CD4-positive, alpha-beta memory T cell (primary cell): ENCODE measurements at regions not wholly inside any gene's neighbourhood (a gene's known extent, or its start where the extent isn't known, plus 50 kb on each side); places are given as distances from the start of the nearest gene placed in this dataset.
"Not testable (repeated sequence)": the region's sequence is repeated elsewhere in the genome, so short reads cannot be mapped to it uniquely, and the experiment has no call there.

Source experiments
- CTCF ChIA-PET: fragments of 350-600 bp; sonication (Branson Sonifier 250); formaldehyde crosslinking; loops from one replicate; lab custom pipeline; 2021; ENCODE audit warnings: inconsistent platforms; ENCODE audit not compliant: partially characterized antibody; lab: Charles Lee
- POLR2A ChIA-PET: fragments of 350-600 bp; sonication (Branson Sonifier 250); formaldehyde crosslinking; loops from one replicate; lab custom pipeline; 2021; ENCODE audit not compliant: partially characterized antibody; lab: Charles Lee
- DNase-seq, 5 donors: peaks; one replicate each; pipeline versions ENCODE4 v3.0.0 to v3.0.0-alpha.2; 2020 to 2022; ENCODE audit warnings: mixed read lengths in 1 of 5
- H3K27ac ChIP-seq: one replicate; pipeline ENCODE4 v1.7.0; 2013; ENCODE audit warnings: low read depth, low read length
- H3K27me3 ChIP-seq: 2 replicates; pipeline ENCODE4 v1.7.0; 2013; ENCODE audit warnings: mild to moderate bottlenecking, low read length, moderate library complexity; ENCODE audit not compliant: insufficient read depth
- H3K36me3 ChIP-seq: 2 replicates; pipeline ENCODE4 v1.7.0; 2013; ENCODE audit warnings: mild to moderate bottlenecking, low read length, moderate library complexity; ENCODE audit not compliant: insufficient read depth
- H3K4me1 ChIP-seq: 2 replicates; pipeline ENCODE4 v1.7.0; 2013; ENCODE audit warnings: mild to moderate bottlenecking, low read length, moderate library complexity; ENCODE audit not compliant: insufficient read depth
- H3K4me3 ChIP-seq, 2 donors: one replicate each; pipeline ENCODE4 v1.7.0; 2013; ENCODE audit warnings: low read length in 2 of 2, mild to moderate bottlenecking in 1 of 2
- H3K9me3 ChIP-seq, 2 donors: one replicate each; pipeline ENCODE4 v1.7.0; 2013; ENCODE audit warnings: low read length in 2 of 2, control low read depth in 1 of 2; ENCODE audit not compliant: control insufficient read depth in 1 of 2
- H3K27ac Mint-ChIP-seq, 7 donors: one replicate each; pipeline ENCODE4 v1.8.0; 2020 to 2021; ENCODE audit warnings: mixed read lengths in 7 of 7, mild to moderate bottlenecking in 6 of 7, inconsistent platforms in 3 of 7, moderate library complexity in 3 of 7
- H3K27me3 Mint-ChIP-seq, 2 donors: one replicate each; pipeline ENCODE4 v1.8.0; 2020 to 2021; ENCODE audit warnings: mixed read lengths in 2 of 2
- H3K36me3 Mint-ChIP-seq, 2 donors: one replicate each; pipeline ENCODE4 v1.8.0; 2020 to 2021; ENCODE audit warnings: mixed read lengths in 2 of 2, inconsistent platforms in 1 of 2, mild to moderate bottlenecking in 1 of 2
- H3K4me1 Mint-ChIP-seq, 4 donors: one replicate each; pipeline ENCODE4 v1.8.0; 2020 to 2021; ENCODE audit warnings: mixed read lengths in 4 of 4, mild to moderate bottlenecking in 1 of 4
- H3K4me3 Mint-ChIP-seq, 8 donors: one replicate each; pipeline ENCODE4 v1.8.0; 2020 to 2021; ENCODE audit warnings: mixed read lengths in 8 of 8, mild to moderate bottlenecking in 7 of 8, moderate library complexity in 6 of 8, inconsistent platforms in 3 of 8
- H3K9me3 Mint-ChIP-seq, 8 donors: one replicate each; pipeline ENCODE4 v1.8.0; 2020 to 2021; ENCODE audit warnings: mixed read lengths in 8 of 8, mild to moderate bottlenecking in 5 of 8, inconsistent platforms in 3 of 8, moderate library complexity in 1 of 8
- intact Hi-C: fragments of 100-400 bp; cut with micrococcal nuclease; formaldehyde crosslinking; loops from one replicate; pipeline ENCODE4 v1.15.1; 2023

DNA sequence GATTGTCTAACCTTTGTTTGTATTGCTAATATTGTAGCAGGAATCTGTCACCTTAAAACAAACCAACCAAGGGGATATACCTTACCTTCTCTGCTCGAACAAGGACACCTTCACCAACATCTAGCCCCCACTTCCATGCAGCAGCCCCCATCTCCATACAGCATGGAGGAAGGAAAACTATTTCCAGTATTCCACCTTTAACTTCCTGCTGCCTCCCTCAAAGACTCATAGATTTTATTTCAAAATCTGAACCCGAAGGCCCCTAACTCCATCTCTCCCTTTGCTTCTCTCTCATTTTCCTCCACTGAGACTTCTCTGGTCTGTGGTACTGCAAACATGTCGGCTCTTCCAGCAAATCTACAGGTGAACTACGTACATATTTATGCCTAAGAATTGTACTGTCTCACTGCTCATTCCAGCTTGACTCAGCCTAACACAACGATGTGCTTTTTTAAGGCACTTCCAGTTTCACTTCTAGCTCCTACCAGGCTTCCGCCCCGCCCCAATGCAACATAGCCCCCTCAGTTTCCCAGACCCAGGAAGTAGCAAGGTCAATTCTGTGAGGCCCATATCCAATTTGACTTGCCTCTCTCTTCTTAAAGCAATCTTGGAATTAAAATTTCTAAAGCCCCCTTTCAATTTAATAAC, 70.7 kb upstream of the RNF38 start:
- peak overlapping the region; percentile 84 to 99 (median 97) for H3K27ac Mint-ChIP-seq
- no peaks in the 10 kb centered on the region for H3K9me3 Mint-ChIP-seq
- peak; percentile 57 to 77 (median 65) for DNase-seq
- peaks cover 28 to 41% (median 33%) of the 10 kb centered on the region in 4 donors for H3K4me1 Mint-ChIP-seq
- Histone ChIP-seq H3K27ac (peak overlapping the region; percentile 72), H3K4me3 (peak overlapping the region; percentile 25 to 36), H3K9me3 (no peaks in the 10 kb centered on the region), H3K27me3 (no peaks in the 10 kb centered on the region), H3K4me1 (peaks cover 43% of the 10 kb centered on the region), H3K36me3 (no peaks in the 10 kb centered on the region)
- H3K36me3 Mint-ChIP-seq, result peaks cover 0 to 4% of the 10 kb centered on the region in 2 donors
- no peaks in the 10 kb centered on the region for H3K27me3 Mint-ChIP-seq
- peak overlapping the region; percentile 75 to 97 (median 91) for H3K4me3 Mint-ChIP-seq
- intact Hi-C loops, result loop anchor here (1.0 kb wide), 1 partner anchor 16 kb away; no protein-coding TSS in a partner anchor
- POLR2A ChIA-PET, result interaction anchor here (0.7 to 4.2 kb wide), 8 partner anchors 9 to 68 kb away, joined by 3 to 64 read pairs (median 3); no protein-coding TSS in a partner anchor
- CTCF ChIA-PET, result interaction anchor here (0.6 to 2.3 kb wide), 6 partner anchors 10 to 85 kb away, joined by 3 to 6 read pairs (median 4); no protein-coding TSS in a partner anchor

DNA sequence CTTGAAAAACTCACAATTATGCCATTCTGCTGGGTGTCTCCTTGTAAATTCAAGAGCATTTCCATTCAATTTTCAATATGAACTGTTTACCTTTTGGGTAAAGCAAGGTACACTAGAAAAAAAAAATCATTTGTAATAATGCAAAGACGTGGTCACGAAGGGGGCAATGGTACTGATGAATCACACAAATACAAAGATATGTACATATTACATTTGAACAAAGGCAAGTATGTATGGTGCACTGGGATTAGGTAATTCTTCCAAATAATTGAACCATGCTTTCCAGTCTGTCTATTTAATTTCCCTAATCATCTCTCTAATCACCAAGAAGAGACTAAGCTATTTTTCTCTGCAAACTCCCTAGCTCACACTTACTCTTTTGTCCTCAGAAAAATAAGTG, 63.4 kb upstream of the RNF38 start:
- Histone ChIP-seq H3K27me3 (no peaks in the 10 kb centered on the region), H3K4me3 (no peak overlapping the region), H3K27ac (no peak overlapping the region), H3K4me1 (peaks cover 18% of the 10 kb centered on the region), H3K9me3 (no peaks in the 10 kb centered on the region), H3K36me3 (no peaks in the 10 kb centered on the region)
- Mint-ChIP-seq H3K36me3 (peaks cover 4 to 7% of the 10 kb centered on the region in 2 donors), H3K27ac (peak overlapping the region in 6 of 7 donors; percentile 5 to 69 (median 48)), H3K4me1 (peaks cover 34 to 57% (median 41%) of the 10 kb centered on the region in 4 donors), H3K27me3 (no peaks in the 10 kb centered on the region), H3K9me3 (peaks cover 0 to 2% (median 0%) of the 10 kb centered on the region in 8 donors), H3K4me3 (no peak overlapping the region)
- CTCF ChIA-PET, result interaction anchor here (4.6 kb wide), 1 partner anchor 13 kb away, joined by 17 read pairs; no protein-coding TSS in a partner anchor
- no peak for DNase-seq
- POLR2A ChIA-PET, result interaction anchor here (0.6 kb wide), 1 partner anchor 102 kb away, joined by 3 read pairs; no protein-coding TSS in a partner anchor
- intact Hi-C loops, result no loop called here

DNA sequence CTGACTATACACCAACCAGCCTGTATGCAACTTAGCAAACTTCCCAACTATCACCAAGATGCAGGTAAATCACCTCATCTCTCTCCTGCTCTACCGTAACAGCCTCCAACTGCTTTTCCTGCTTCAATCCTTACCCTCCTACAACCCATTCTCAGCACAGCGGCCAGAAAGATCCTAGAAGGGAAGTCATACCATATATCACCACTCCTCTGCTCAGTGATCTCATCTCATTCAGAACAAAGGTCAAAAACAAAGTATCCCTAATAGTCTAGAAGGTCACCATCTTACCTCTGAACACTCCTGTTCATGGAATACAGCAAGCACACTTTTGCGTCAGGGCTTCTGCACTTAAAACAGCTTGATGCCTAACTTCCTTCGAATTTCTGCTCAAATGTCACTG, 62.2 kb upstream of the RNF38 start:
- Histone ChIP-seq H3K4me3 (no peak overlapping the region), H3K36me3 (no peaks in the 10 kb centered on the region), H3K27me3 (no peaks in the 10 kb centered on the region), H3K4me1 (peaks cover 20% of the 10 kb centered on the region), H3K27ac (no peak overlapping the region), H3K9me3 (no peaks in the 10 kb centered on the region)
- no peak overlapping the region for H3K4me3 Mint-ChIP-seq
- CTCF ChIA-PET, result interaction anchor here (2.1 to 4.6 kb wide), 2 partner anchors 11 to 93 kb away, joined by 7 to 17 read pairs; no protein-coding TSS in a partner anchor
- H3K9me3 Mint-ChIP-seq, result peaks cover 0 to 2% (median 0%) of the 10 kb centered on the region in 8 donors
- peaks cover 38 to 59% (median 45%) of the 10 kb centered on the region in 4 donors for H3K4me1 Mint-ChIP-seq
- POLR2A ChIA-PET, result no interaction called here
- H3K27me3 Mint-ChIP-seq, result no peaks in the 10 kb centered on the region
- DNase-seq, result no peak
- H3K36me3 Mint-ChIP-seq, result peaks cover 4 to 7% of the 10 kb centered on the region in 2 donors
- intact Hi-C loops, result no loop called here
- H3K27ac Mint-ChIP-seq, result peak overlapping the region in 6 of 7 donors; percentile 2 to 82 (median 31)

DNA sequence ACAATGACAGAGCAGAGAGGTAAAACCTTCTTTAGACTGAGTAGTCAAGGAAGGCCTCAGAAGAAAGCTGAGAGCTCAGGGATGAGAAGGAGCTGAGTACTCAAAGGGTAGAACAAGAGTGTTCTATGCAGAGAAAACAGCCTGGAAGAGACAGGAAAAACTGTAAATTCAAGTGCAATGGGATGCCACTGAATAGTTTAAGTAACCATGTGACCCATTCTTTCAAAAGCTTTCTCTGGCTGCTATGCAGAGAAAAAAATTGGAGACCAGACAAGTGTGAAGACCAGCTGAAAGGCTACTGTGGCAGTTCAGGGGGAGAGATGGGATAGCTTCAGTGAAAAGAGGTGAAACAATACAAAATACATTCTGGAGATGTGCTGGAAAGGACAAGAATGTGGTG, 61.3 kb upstream of the RNF38 start:
- no peaks in the 10 kb centered on the region for H3K9me3 ChIP-seq
- Mint-ChIP-seq H3K27me3 (no peaks in the 10 kb centered on the region), H3K4me1 (peaks cover 43 to 68% (median 53%) of the 10 kb centered on the region in 4 donors), H3K36me3 (peaks cover 4 to 10% of the 10 kb centered on the region in 2 donors), H3K27ac (peak overlapping the region; percentile 2 to 64 (median 43)), H3K9me3 (peaks cover 0 to 2% (median 0%) of the 10 kb centered on the region in 8 donors), H3K4me3 (peak overlapping the region in 1 of 8 donors; percentile 28)
- CTCF ChIA-PET, result interaction anchor here (0.6 to 4.6 kb wide), 5 partner anchors 9 to 214 kb away, joined by 3 to 17 read pairs (median 4); no protein-coding TSS in a partner anchor
- POLR2A ChIA-PET, result interaction anchor here (0.9 kb wide), 1 partner anchor 27 kb away, joined by 5 read pairs; no protein-coding TSS in a partner anchor
- intact Hi-C loops, result no loop called here
- H3K4me3 ChIP-seq, result no peak overlapping the region
- H3K27me3 ChIP-seq, result no peaks in the 10 kb centered on the region
- no peak overlapping the region for H3K27ac ChIP-seq
- H3K36me3 ChIP-seq, result no peaks in the 10 kb centered on the region
- DNase-seq, result no peak
- peaks cover 29% of the 10 kb centered on the region for H3K4me1 ChIP-seq

DNA sequence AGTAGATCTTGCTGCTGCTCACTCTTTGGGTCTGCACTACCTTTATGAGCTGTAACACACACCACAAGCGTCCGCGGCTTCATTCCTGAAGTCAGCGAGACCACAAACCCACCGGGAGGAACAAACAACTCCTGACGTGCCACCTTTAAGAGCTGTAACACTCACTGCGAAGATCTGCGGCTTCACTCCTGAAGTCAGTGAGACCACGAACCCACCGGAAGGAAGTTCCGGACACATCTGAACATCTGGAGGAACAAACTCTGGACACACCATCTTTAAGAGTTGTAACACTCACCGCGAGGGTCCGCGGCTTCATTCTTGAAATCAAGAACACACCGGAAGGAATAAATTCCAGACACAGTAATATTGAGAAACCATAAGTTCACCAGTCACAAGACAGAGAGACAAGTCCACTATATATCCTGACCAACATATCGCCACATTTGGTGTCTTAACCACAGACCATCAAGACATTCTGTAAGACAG, 58.4 kb upstream of the RNF38 start:
- H3K9me3 Mint-ChIP-seq, H3K27me3 ChIP-seq, H3K27me3 Mint-ChIP-seq, H3K36me3 ChIP-seq, H3K9me3 ChIP-seq, H3K4me3 ChIP-seq, intact Hi-C loops, H3K36me3 Mint-ChIP-seq: not testable (repeated sequence)
- peaks cover 50% of the 10 kb centered on the region for H3K4me1 ChIP-seq
- peaks cover 39 to 78% (median 47%) of the 10 kb centered on the region in 4 donors for H3K4me1 Mint-ChIP-seq
- H3K27ac Mint-ChIP-seq, result peak overlapping the region; percentile 88 to 97 (median 95)
- ChIA-PET POLR2A (interaction anchor here (0.8 to 5.4 kb wide), 9 partner anchors 9 to 58 kb away, joined by 3 to 88 read pairs (median 6); partner anchors contain the start of gene RNF38), CTCF (interaction anchor here (1.0 to 4.6 kb wide), 3 partner anchors 9 to 97 kb away, joined by 4 to 21 read pairs (median 11); no protein-coding TSS in a partner anchor)
- peak; percentile 70 to 82 (median 74) for DNase-seq
- peak overlapping the region; percentile 18 for H3K27ac ChIP-seq
- H3K4me3 Mint-ChIP-seq, result peak overlapping the region; percentile 75 to 90 (median 78)

DNA sequence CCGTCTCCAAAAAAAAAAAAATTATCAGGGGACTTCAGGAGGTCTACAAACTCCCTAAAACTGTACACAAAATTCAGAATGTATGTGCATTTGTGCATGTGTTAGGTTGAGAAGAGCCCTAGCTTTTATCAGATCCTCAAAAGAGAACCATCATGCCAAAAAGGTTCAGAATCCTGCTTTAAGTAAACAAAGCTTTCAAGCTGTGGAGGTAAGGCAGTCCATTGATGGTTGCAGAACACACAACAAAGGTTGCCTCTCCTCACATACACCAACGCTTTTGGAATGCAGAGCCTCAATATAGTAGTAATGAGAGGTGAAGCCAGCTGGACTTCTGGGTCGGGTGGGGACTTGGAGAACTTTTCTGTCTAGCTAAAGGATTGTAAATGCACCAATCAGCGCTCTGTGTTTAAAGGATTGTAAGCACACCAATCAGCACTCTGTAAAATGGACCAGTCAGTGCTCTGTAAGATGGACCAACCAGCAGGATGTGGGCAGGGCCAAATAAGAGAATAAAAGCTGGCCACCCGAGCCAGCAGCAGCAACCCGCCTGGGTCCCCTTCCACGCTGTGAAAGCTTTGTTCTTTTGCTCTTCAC, 57.9 kb upstream of the RNF38 start:
- H3K4me3 ChIP-seq, result peak overlapping the region in 1 of 2 donors; percentile 13

More for the DNA sequence above, 57.9 kb upstream of the RNF38 start:
- Mint-ChIP-seq H3K9me3 (peaks cover 0 to 2% (median 0%) of the 10 kb centered on the region in 8 donors), H3K4me3 (peak overlapping the region; percentile 75 to 90 (median 78)), H3K4me1 (peaks cover 36 to 73% (median 42%) of the 10 kb centered on the region in 4 donors), H3K27me3 (no peaks in the 10 kb centered on the region), H3K36me3 (peaks cover 4 to 5% of the 10 kb centered on the region in 2 donors), H3K27ac (peak overlapping the region; percentile 88 to 97 (median 95))
- CTCF ChIA-PET, result interaction anchor here (1.0 to 4.6 kb wide), 4 partner anchors 8 to 98 kb away, joined by 3 to 21 read pairs (median 8); no protein-coding TSS in a partner anchor
- H3K36me3 ChIP-seq, result no peaks in the 10 kb centered on the region
- no peaks in the 10 kb centered on the region for H3K27me3 ChIP-seq
- no peaks in the 10 kb centered on the region for H3K9me3 ChIP-seq
- intact Hi-C loops, result no loop called here
- H3K27ac ChIP-seq, result peak overlapping the region; percentile 18
- POLR2A ChIA-PET, result interaction anchor here (0.8 to 5.4 kb wide), 9 partner anchors 10 to 57 kb away, joined by 3 to 88 read pairs (median 6); partner anchors contain the start of gene RNF38
- peaks cover 50% of the 10 kb centered on the region for H3K4me1 ChIP-seq
- no peak for DNase-seq
